ENCODE measurements at regions not wholly inside any gene's neighbourhood (a gene's known extent, or its start where the extent isn't known, plus 50 kb on each side); places are given as distances from the start of the nearest gene placed in this dataset.
"Not testable (repeated sequence)": the region's sequence is repeated elsewhere in the genome, so short reads cannot be mapped to it uniquely, and the experiment has no call there.

GRCh38 chr11:112650527-112650926 is 310.7 kb upstream of the NCAM1 start:
- DNase-seq (ENCODE audit: low read depth), result no peak

- DNase-seq (ENCODE audit: low read depth), result no peak
Observed at GRCh38 chr11:112651386-112651785, 309.8 kb upstream of the NCAM1 start.

GRCh38 chr11:112652786-112653390 is 308.3 kb upstream of the NCAM1 start:
- DNase-seq (ENCODE audit: low read depth), result no peak

- DNase-seq (ENCODE audit: low read depth), result no peak
Observed at GRCh38 chr11:112655371-112655770, 305.8 kb upstream of the NCAM1 start.

DNA sequence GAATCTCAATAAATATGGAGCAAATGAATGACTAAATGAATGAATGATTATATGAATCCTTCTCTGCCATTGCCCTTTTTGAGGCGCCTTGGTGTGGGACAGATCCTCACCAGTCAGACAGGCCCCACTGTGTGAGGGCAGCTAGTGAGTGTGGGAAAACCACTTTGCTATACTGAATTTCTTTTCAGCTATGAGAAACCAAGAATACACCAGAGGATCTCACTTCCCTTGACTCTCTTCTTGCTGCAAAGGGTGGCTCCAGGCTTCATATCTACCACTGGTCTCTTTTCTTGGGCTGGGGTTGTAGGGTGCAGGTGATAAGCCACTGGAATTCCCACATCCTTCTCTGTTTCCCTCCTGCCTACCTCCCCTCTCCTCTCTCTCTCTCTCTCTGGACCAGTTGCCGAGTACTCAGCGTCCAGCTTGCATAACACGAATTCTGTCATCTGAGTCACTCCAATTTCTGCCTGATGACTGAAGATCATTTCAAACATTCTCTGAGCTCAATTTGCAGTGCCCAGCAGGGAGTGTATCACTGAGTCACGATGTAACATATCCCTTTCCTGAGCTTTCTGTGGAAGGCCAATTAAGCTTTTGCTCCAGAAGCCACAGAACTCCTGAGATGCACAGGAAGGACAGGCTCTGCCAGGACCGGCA is 304.3 kb upstream of the NCAM1 start:
- DNase-seq (ENCODE audit: low read depth), result no peak

- no peak for DNase-seq (ENCODE audit: low read depth)
Observed at GRCh38 chr11:112658431-112658878, 302.8 kb upstream of the NCAM1 start.

- no peak for DNase-seq (ENCODE audit: low read depth)
Observed at GRCh38 chr11:112661146-112661545, 300.1 kb upstream of the NCAM1 start.

GRCh38 chr11:112661571-112661970 is 299.6 kb upstream of the NCAM1 start:
- no peak for DNase-seq (ENCODE audit: low read depth)

- DNase-seq (ENCODE audit: low read depth), result no peak
Observed at GRCh38 chr11:112662554-112662953, 298.7 kb upstream of the NCAM1 start.

DNA sequence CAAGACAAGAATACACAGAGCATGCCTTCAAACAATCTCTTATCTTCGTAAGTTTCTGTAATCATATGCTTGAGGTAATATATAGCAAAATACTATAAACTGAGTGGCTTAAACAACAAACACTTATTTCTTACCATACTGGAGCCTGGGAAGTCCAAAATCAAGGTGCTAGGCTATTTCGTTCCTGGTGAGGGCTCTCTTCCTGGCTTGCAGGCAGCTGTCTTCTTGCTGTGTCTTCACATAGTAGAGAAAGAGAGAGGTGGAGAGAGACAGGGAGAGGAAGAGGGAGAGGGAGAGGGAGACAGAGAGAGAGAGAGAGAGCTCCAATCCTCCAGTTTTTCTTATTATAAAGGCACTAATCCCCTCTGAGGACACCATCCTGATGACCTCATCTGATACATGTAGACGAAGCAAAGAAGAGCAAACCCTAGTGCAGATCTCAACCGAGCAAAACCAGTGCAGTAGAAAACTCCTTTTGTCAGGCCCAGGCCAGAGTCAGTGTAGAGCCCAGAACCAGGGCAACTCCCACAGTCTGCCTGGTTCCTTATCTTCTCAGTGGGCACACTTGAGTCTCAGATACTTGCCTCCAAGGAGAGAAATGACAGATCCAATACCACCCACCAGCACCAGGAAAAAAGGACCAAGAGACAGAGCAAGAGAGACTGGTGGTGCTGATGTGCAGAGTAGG is 297.1 kb upstream of the NCAM1 start:
- no peak for DNase-seq (ENCODE audit: low read depth)

GRCh38 chr11:112665291-112665690 is 295.9 kb upstream of the NCAM1 start:
- no peak for DNase-seq (ENCODE audit: low read depth)

DNA sequence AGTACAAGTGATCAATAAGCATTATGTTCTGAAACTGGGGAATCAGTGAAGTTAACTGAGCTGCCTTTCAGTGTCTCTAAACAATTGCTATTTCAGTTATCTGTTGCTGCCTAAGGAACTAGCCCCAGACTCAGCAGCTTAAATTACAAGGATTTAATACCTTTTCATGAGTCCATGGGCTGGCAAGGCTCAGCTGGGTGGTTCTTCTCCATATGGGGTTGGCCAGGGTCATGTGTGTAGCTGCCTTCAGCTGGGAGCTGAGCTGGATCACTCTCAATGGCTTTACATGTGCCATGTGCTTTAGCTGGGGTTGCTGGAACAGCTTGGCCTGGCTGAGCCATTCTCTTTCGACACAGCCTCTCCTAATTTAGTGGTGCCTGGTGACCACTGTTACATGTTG is 295.0 kb upstream of the NCAM1 start:
- no peak for DNase-seq (ENCODE audit: low read depth)

DNA sequence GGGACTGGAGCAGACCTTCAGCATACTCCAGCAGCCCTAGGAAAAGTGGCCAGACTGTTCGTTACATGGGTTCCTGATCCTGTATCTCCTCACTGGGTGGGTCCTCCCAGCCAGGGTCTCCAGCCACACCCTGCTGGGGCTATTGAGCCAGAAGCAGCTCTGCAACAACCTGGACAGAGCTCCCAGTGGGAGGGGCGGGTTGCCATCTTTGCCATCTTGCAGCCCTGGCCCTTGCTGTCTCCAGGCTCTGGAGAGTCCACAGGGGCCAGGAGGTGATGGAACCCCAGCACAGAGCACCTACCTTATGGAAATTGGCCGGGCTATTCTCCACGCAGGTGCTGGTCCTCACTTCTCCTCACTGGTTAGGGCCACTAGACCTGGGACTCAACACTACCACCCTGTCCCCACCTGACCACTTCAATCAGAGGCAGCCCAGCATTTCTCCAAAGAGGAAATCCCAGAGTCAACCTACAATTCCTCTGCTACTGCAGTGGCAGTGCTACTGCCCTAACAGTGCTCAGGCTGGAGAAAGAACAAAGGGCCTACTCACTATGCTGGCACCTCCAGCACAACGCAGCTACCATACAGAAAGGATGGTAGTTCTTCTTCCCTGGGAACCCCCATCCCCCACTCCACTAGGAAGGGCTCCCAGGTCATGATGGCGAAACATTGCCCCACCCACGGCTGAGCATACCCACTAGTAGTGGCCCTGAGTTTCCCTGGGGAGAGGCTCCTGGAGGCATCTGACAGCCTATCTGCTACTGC is 290.2 kb upstream of the NCAM1 start:
- DNase-seq (ENCODE audit: low read depth), result no peak

GRCh38 chr11:112673401-112673800 is 287.8 kb upstream of the NCAM1 start:
- not testable (repeated sequence) for DNase-seq (ENCODE audit: low read depth)

GRCh38 chr11:112685111-112685510 is 276.1 kb upstream of the NCAM1 start:
- no peak for DNase-seq (ENCODE audit: low read depth)

- DNase-seq (ENCODE audit: low read depth), result no peak
Observed at GRCh38 chr11:112689851-112690250, 271.4 kb upstream of the NCAM1 start.

DNA sequence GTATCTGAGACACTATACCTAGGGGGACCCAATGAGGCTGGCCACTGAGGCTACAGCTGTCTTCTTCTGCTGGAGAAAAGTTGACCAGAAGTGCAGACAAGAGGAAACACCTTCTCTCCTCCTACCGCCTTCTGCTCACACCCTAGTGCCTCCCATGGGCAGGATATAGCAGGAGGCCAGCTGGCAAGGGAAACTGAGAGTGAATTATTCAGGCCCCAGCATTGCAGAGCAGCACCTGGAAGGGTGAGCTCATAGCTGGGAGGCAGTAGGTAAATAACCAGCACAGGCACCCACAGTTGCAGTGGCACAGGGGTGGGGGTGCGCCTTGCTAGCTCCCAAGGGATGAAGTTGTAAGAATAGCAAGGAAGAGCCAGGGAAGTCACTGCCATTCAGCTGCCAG is 267.4 kb upstream of the NCAM1 start:
- no peak for DNase-seq (ENCODE audit: low read depth)

DNA sequence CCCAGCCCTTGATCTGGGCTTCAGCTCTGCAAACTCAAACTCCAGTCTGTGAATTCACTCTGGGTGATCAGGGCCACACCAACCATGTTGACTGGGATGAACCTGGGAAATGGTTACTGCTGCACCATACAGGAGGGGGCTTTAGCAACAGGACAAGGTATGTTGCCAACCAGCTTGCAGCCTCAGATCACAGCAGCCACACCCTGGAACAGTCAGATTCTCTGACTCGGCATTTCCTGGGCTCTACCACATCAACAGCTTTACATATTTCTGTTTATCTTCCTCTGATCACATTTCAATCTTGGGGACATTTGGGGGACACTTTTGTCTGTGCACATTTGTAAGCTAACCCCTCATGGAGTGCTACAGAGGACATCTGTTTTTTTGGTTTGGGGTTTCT is 267.0 kb upstream of the NCAM1 start:
- DNase-seq (ENCODE audit: low read depth), result no peak

- no peak for DNase-seq (ENCODE audit: low read depth)
Observed at GRCh38 chr11:112694813-112695212, 266.4 kb upstream of the NCAM1 start.

DNA sequence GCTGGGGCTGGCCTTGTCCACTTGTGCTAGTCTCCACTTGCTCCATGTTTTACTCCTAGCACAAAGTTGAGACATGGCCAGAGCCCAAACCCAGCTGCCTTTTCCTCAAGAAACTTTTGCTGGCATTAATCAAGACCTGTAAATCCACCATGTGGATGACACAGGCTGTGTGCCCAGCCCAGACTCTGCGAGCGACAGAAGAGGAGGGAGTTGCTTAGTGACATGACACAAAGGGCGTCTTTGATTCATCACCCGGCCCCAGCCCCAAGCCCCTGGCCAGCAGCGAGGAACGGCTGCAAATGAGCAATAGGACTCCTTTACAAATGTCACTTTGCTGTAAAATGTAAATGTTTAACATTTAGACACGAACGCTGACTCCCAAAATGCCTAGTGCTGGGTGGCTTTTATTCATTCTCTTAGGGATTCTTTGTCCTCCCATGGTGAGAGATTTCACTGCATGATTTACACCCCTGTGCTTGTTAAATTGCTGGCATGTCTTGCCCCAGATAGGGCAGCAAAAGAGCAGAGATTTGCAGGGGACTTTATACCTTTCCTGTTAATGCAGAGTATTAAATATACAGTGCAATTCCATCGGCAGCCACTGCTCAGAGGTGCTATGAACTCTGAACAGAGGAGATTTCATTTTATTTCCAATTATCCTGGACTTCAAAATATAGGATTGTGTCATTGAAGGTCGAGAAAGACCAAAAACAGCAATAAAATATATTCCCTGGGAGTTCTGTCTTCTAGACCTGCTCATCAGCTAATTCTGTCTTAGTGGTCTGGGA is 263.6 kb upstream of the NCAM1 start:
- DNase-seq (ENCODE audit: low read depth), result no peak

GRCh38 chr11:112705148-112705547 is 256.1 kb upstream of the NCAM1 start:
- no peak for DNase-seq (ENCODE audit: low read depth)

- DNase-seq (ENCODE audit: low read depth), result no peak
Observed at GRCh38 chr11:112706863-112707262, 254.4 kb upstream of the NCAM1 start.

Measured in CMK (cell line).